ENCODE measurements at regions not wholly inside any gene's neighbourhood (a gene's known extent, or its start where the extent isn't known, plus 50 kb on each side); places are given as distances from the start of the nearest gene placed in this dataset.
"Not testable (repeated sequence)": the region's sequence is repeated elsewhere in the genome, so short reads cannot be mapped to it uniquely, and the experiment has no call there.

DNA sequence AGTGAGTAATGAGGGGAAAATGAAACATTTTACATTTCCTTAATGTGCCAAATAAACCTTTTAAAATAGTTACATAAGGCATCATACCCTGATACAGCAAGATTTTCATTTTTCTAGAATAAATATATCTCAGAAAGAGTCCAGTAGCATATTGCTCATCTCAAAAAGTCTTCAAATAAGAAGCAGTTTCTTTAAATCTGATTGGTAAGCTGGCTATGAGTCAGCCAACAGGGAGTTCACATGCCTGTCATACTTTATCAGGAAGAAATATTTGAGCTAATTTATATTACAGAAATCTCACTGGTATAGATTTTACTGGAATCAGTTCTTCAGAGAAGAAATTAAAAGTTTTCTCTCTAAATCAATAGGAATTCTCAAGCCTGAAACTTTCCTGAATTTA lies 258.1 kb downstream of the C11orf87 start:
- DNase-seq = no peak

GRCh38 chr11:109682788-109683187 lies 260.8 kb downstream of the C11orf87 start:
- DNase-seq = not testable (repeated sequence)

GRCh38 chr11:109695696-109696095 lies 273.7 kb downstream of the C11orf87 start:
- DNase-seq = no peak

- no peak for DNase-seq
Observed at GRCh38 chr11:109696191-109696897, 274.4 kb downstream of the C11orf87 start.

DNA sequence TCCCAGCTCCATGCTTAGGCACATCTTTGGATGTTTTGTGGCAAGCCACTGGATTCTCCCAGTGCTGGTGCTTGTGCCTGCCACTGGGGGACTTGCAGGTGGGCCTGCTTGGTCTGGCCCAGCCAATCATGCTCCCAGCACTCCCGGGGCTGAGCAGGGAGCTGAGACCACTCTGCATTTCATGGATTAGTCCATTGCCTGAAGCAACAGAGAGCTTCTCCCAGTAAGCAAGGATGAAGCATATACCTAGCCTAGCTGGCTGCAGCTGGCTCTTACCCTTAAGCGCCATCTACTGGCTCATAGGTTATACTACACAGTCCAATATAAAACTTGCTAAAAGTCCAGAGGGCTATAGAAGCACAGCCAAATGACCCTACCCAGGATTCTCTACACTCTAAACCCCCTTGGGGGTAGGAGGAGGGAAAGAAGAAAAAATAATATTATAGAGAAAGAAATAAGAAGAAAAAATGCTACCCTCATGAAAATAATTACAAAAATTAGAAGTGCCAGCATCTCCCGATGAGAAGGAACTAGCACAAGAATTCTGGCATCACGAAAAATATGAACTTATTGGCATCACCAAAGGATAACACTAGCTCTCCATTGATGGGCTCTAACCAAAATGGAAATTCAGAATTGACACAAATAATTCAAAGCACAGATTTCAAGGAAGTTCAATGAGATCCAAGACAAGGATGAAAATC lies 275.3 kb downstream of the C11orf87 start:
- DNase-seq = peak; percentile 37

- DNase-seq = no peak
Observed at GRCh38 chr11:109698237-109698636, 276.2 kb downstream of the C11orf87 start.

- DNase-seq = no peak
Observed at GRCh38 chr11:109704432-109704831, 282.4 kb downstream of the C11orf87 start.

DNA sequence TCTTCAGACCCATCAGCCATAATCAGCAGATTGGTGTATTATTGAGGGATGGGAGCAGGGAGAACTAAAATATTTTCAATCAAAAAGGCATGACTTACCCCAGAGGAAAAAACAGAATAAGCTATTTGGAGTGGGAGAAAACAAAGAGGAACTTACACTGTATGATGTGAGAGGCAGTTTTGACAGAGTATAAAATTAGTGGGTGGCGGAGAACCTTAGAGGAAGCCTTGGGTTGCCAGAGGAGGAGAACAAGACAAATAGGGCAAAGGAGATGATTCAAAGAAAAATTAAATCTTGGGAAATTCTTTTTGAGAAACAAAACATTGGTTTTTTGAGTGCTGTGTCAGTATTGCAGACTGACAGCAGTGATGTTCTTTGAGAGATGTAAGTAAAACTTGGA lies 285.0 kb downstream of the C11orf87 start:
- DNase-seq = no peak

DNA sequence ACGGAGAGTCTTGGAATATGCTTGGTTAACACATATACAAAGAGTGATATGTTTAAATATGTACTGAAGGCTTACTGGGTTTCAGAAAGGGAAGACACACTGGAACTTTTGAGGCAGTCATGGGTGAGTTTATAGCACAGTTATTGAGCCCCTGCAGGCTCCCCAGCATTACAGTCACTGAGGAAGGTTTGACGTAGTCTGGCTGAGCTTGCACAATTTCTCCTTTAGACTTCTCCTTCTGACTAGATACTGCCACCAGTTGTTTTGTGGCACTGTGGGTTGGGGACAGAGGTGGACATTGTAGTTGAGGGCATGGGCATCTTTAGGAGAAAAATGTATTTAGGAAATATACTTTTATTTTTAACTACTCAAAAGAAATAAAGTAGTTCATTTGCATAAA lies 285.4 kb downstream of the C11orf87 start:
- no peak for DNase-seq

DNA sequence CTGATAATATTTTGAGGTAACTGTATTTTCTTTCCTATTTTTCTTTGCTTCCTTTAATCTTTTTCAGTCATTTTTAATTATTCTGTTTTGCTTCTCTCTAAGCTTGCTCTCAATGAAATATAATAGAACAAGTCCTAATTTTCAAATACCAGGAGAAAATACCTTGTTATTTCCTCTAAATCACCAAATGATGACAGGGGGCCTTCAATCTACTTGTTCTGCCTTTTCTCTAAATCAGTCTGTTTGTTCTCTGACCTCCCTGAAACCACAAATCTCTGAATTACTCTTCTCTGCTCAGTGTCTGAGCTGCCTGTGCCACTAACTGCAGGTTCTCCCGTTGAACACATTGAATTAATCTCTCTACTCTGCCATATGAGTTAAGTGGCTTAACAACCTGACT lies 286.2 kb downstream of the C11orf87 start:
- no peak for DNase-seq

DNA sequence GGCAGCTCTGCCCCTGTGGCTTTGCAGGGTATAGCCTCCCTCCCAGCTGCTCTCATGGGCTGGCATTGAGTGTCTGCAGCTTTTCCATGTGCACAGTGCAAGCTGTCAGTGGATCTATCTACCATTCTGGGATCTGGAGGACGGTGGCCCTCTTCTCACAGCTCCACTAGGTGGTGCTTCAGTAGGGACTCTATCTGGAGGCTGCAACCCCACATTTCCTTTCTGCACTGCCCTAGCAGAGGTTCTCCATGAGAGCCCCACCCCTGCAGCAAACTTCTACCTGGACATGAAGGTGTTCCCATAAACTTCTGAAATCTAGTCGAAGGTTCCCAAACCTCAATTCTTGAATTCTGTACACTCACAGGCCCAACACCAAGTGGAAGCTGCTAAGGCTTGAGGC lies 292.5 kb downstream of the C11orf87 start:
- not testable (repeated sequence) for DNase-seq

DNA sequence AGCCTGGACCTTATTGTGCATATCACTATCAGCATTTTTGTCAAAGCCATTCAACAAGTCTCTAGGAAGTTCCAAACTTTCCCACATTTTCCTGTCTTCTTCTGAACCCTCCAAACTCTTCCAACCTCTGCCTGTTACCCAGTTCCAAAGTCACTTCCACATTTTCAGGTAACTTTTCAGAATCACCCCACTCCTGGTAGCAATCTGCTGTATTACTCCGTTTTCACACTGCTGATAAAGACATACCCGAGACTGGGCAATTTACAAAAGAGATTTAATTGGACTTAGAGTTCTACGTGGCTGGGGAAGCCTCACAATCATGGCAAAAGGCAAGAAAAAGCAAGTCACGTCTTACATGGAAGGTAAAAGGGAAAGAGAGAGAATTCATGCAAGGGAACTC lies 293.4 kb downstream of the C11orf87 start:
- not testable (repeated sequence) for DNase-seq

DNA sequence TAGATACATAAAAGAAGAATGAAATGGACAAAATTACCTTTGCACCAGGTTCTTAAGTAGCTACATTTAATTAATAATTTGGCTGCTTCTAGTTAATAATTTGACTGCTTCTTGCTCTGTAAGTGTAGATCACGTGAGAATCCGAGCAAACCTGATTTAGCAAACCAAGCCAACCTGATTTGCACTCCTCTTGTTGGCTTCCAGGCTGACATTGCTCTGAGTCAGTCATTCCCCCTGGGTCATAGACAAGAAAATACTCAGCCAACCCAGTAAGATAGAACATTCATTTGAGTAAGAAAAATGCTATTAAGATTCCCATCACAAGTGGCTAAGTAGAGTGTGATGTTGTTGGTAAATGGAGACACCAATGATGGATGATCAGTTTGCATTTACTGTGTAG lies 304.1 kb downstream of the C11orf87 start:
- no peak for DNase-seq

DNA sequence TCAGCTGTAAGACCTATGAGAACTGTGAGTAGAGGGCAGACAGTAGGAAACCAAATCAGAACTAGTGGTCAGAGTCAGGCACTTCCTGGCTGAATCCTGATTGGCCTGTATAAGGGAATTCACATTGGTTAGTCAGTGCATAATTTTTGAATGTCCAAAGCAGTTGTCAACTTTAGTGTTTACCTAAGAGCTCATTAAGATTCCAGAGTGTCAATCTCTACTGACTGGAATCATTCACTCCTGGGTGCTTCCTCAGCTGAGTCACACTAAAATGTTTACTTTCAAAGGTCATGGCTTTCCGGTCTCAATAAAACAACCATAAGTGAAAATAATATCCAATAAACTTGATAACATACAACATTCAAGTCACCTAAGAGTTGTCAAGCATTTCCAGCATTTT lies 306.1 kb downstream of the C11orf87 start:
- no peak for DNase-seq

GRCh38 chr11:109729761-109730160 lies 307.8 kb downstream of the C11orf87 start:
- DNase-seq = no peak

DNA sequence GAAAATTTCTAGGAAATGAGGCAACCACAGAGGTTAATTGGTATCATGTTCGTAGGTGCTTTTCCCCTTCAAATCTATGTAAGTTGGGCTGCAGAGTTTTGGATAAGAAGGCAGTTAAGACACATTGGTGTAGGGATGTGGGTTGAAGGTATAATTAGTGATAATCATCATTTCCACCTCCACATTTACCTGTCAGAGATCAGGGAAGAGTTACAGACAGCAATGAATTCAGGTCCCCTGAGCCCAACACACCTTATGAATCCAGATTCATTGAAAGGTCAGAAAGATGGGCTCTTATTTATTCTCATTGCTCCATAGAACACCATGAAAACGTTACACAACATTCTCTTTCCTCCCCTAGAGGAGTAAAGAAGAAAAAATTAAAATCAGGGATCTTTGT lies 308.7 kb downstream of the C11orf87 start:
- DNase-seq = no peak

DNA sequence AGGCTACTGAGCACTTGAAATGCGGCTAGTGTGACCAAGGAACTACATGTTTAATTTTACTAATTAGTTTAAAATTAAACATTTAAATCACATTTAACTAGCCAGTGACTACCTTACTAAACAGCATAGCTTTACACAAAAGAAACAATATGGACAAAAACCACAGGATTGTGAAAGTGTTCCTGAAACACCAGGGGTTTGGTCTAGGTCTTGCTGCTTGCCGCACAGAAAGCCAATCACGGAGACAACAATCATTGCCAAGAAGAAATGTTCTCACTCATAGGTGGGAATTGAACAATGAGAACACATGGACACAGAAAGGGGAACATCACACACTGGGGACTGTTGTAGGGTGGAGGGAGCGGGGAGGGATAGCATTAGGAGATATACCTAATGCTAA lies 309.5 kb downstream of the C11orf87 start:
- DNase-seq = no peak

- no peak for DNase-seq
Observed at GRCh38 chr11:109733245-109733644, 311.3 kb downstream of the C11orf87 start.

- no peak for DNase-seq
Observed at GRCh38 chr11:109734566-109734965, 312.6 kb downstream of the C11orf87 start.

GRCh38 chr11:109735128-109735527 lies 313.1 kb downstream of the C11orf87 start:
- DNase-seq = no peak

DNA sequence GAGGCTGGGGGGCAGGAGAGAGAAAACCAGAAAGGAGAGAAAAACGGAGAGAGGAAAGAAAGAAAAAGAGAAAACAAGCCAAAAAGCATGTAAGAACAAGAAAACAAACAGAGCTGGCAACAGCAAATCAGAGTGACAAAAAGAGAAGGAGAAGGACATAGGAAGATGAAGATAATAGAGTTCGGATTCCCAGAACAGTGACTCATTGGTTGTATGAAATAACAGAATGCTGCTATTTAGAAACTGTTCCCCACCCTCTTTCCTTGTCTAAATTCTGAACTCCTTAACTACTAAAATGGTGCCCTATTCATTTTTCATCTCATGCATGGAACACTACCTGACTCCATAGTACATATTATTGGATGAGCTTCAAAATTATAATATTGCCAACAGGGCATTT lies 317.4 kb downstream of the C11orf87 start:
- no peak for DNase-seq

- peak; percentile 56 for DNase-seq
Observed at GRCh38 chr11:109745996-109746625, 324.1 kb downstream of the C11orf87 start.

DNA sequence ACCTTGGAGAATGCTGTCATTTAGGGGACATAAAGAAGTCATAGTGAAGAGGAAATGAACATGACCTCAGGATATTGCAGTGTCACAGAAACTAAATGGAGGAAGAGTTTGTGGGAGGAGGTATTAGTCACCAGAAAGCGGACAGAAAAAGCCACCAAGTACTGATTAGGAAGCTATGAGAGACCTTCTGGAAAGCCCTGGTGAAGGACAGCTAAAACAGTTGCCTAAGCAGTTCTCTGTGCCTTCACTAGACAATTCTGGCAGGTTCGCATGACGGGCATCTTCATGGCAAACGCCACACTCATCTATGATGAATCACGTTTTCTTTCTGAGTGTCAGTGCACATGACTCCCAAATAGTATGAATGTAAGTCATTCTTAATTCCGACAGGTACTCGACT lies 325.8 kb downstream of the C11orf87 start:
- no peak for DNase-seq

DNA sequence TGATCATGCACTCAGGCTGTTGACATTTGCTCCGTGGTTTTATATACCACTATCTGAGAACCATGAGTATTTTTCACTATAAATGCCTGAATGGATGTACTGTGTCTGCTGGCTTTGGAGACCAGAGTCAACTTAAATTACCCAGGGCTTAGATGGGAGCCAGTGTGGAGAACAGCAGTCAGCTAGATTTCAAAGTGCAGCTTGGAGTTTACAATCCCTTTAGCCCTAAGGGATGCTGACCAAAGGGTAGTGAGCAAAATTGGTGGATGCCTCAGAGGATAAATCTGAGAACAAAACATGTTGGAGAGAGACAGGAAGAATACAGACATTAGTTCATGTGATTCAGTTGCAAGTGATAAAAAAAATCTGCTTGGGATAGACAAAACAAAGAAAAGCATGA lies 327.5 kb downstream of the C11orf87 start:
- peak; percentile 52 for DNase-seq
